Astrocyte (in vitro differentiated cells and primary cell): ENCODE measurements at regions not wholly inside any gene's neighbourhood (a gene's known extent, or its start where the extent isn't known, plus 50 kb on each side); places are given as distances from the start of the nearest gene placed in this dataset.

ENCODE experiments used
- DNase-seq: peaks from one replicate; pipeline ENCODE4 v3.0.0-alpha.2; 2010; ENCODE audit warnings: low read depth
- FAIRE-seq: peaks from 2 replicates; lab custom pipeline; 2011; peaks lifted over from hg19 to GRCh38; lab: Jason Lieb, UNC
- H2AFZ ChIP-seq: 2 replicates; pipeline ENCODE4 v1.6.0; 2012; ENCODE audit warnings: low read depth, low read length, inconsistent platforms
- H3K27ac ChIP-seq: 2 replicates; pipeline ENCODE4 v1.5.1; 2011; ENCODE audit warnings: low read depth, low read length, inconsistent platforms
- H3K27me3 ChIP-seq: 2 replicates; pipeline ENCODE4 v1.6.0; 2011; ENCODE audit warnings: low read length, inconsistent platforms; ENCODE audit not compliant: insufficient read depth
- H3K36me3 ChIP-seq: 2 replicates; pipeline ENCODE4 v1.5.1; 2011; ENCODE audit warnings: low read length, inconsistent platforms; ENCODE audit not compliant: insufficient read depth
- H3K4me1 ChIP-seq: 2 replicates; pipeline ENCODE4 v1.5.1; 2011; ENCODE audit warnings: low read length, inconsistent platforms; ENCODE audit not compliant: insufficient read depth
- H3K4me2 ChIP-seq: 2 replicates; pipeline ENCODE4 v1.6.0; 2012; ENCODE audit warnings: low read length, inconsistent platforms
- H3K4me3 ChIP-seq: 2 replicates; pipeline ENCODE4 v1.5.1; 2011; ENCODE audit warnings: low read depth, mild to moderate bottlenecking, low read length, inconsistent platforms; ENCODE audit not compliant: insufficient read depth
- H3K79me2 ChIP-seq: 2 replicates; pipeline ENCODE4 v1.6.0; 2012; ENCODE audit warnings: mild to moderate bottlenecking, low read length, inconsistent platforms; ENCODE audit not compliant: insufficient read depth
- H3K9ac ChIP-seq: 2 replicates; pipeline ENCODE4 v1.6.0; 2012; ENCODE audit warnings: mild to moderate bottlenecking, low read length, inconsistent platforms
- H3K9me3 ChIP-seq: 2 replicates; pipeline ENCODE4 v1.5.1; 2012; ENCODE audit warnings: low read depth, mild to moderate bottlenecking, low read length, inconsistent platforms; ENCODE audit not compliant: insufficient read depth
- H4K20me1 ChIP-seq: 2 replicates; pipeline ENCODE4 v1.6.0; 2012; ENCODE audit warnings: low read length, inconsistent platforms; ENCODE audit not compliant: insufficient read depth
- H3K27ac Mint-ChIP-seq: one replicate; pipeline ENCODE4 v1.8.0; 2021; ENCODE audit warnings: mild to moderate bottlenecking, mixed read lengths; ENCODE audit not compliant: unreplicated experiment
- H3K27me3 Mint-ChIP-seq: one replicate; pipeline ENCODE4 v1.8.0; 2021; ENCODE audit warnings: low read depth, mixed read lengths; ENCODE audit not compliant: unreplicated experiment
- H3K36me3 Mint-ChIP-seq: one replicate; pipeline ENCODE4 v1.8.0; 2021; ENCODE audit warnings: low read depth, mixed read lengths; ENCODE audit not compliant: unreplicated experiment
- H3K4me1 Mint-ChIP-seq: one replicate; pipeline ENCODE4 v1.8.0; 2021; ENCODE audit warnings: low read depth, mixed read lengths; ENCODE audit not compliant: unreplicated experiment
- H3K4me3 Mint-ChIP-seq: one replicate; pipeline ENCODE4 v1.8.0; 2021; ENCODE audit warnings: mild to moderate bottlenecking, moderate library complexity, mixed read lengths; ENCODE audit not compliant: unreplicated experiment
- H3K9me3 Mint-ChIP-seq: one replicate; pipeline ENCODE4 v1.8.0; 2021; ENCODE audit warnings: mild to moderate bottlenecking, mixed read lengths; ENCODE audit not compliant: unreplicated experiment
- EZH2 ChIP-seq: IDR thresholded peaks from 2 replicates; pipeline ENCODE4 v1.6.1; 2012; ENCODE audit warnings: mild to moderate bottlenecking, low read length, inconsistent platforms; ENCODE audit not compliant: insufficient read depth
- TF ChIP-seq, protein P1 (sequence below): IDR thresholded peaks from 2 replicates; pipeline ENCODE4 v1.5.1; 2011; ENCODE audit warnings: low read depth, mild to moderate bottlenecking, inconsistent platforms, low read length, moderate library complexity; ENCODE audit not compliant: insufficient read depth

GRCh38 chr11:25769287-25769686, 562.6 kb upstream of the ANO3 start:
- TF ChIP-seq, protein P1, sequence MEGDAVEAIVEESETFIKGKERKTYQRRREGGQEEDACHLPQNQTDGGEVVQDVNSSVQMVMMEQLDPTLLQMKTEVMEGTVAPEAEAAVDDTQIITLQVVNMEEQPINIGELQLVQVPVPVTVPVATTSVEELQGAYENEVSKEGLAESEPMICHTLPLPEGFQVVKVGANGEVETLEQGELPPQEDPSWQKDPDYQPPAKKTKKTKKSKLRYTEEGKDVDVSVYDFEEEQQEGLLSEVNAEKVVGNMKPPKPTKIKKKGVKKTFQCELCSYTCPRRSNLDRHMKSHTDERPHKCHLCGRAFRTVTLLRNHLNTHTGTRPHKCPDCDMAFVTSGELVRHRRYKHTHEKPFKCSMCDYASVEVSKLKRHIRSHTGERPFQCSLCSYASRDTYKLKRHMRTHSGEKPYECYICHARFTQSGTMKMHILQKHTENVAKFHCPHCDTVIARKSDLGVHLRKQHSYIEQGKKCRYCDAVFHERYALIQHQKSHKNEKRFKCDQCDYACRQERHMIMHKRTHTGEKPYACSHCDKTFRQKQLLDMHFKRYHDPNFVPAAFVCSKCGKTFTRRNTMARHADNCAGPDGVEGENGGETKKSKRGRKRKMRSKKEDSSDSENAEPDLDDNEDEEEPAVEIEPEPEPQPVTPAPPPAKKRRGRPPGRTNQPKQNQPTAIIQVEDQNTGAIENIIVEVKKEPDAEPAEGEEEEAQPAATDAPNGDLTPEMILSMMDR = no peak
- TF ChIP-seq EZH2 = no peak
- H3K9ac ChIP-seq = no peak overlapping the region
- peaks cover 18% of the 10 kb centered on the region for H3K4me1 Mint-ChIP-seq
- H3K9me3 Mint-ChIP-seq = no peaks in the 10 kb centered on the region
- H2AFZ ChIP-seq = no peak overlapping the region
- H3K36me3 Mint-ChIP-seq = no peaks in the 10 kb centered on the region
- no peaks in the 10 kb centered on the region for H3K9me3 ChIP-seq
- peak overlapping the region; percentile 21 for H3K4me3 Mint-ChIP-seq
- DNase-seq (no peak), FAIRE-seq (no peak)
- no peaks in the 10 kb centered on the region for H3K4me1 ChIP-seq
- H3K4me2 ChIP-seq = no peak overlapping the region
- no peaks in the 10 kb centered on the region for H4K20me1 ChIP-seq
- H3K4me3 ChIP-seq = no peak overlapping the region
- no peak overlapping the region for H3K27ac ChIP-seq
- no peaks in the 10 kb centered on the region for H3K27me3 Mint-ChIP-seq
- H3K36me3 ChIP-seq = no peaks in the 10 kb centered on the region
- H3K27ac Mint-ChIP-seq = peak overlapping the region; percentile 84
- no peaks in the 10 kb centered on the region for H3K27me3 ChIP-seq
- no peaks in the 10 kb centered on the region for H3K79me2 ChIP-seq

DNA sequence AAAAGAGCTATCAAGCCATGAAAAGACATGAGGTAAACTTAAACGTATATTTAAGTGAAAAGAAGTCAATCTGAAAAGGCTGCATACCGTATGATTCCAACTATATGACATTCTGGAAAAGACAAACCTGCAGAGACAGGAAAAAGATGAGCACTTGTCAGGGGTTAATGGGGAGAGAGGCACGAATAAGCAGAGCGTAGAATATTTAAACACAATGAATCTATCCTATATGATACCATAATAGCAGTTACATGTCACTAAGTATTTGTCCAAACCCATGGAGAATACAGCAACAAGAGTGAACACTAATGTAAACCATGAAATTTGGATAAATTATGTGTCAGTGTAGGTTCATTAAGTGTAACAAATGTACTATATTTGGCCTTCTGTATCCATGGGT, 560.3 kb upstream of the ANO3 start:
- FAIRE-seq (no peak), DNase-seq (no peak)
- Histone ChIP-seq H3K27me3 (no peaks in the 10 kb centered on the region), H3K4me1 (no peaks in the 10 kb centered on the region), H3K79me2 (no peaks in the 10 kb centered on the region), H3K4me3 (no peak overlapping the region), H3K9ac (no peak overlapping the region), H3K27ac (no peak overlapping the region), H4K20me1 (no peaks in the 10 kb centered on the region), H3K36me3 (no peaks in the 10 kb centered on the region), H2AFZ (no peak overlapping the region), H3K4me2 (no peak overlapping the region), H3K9me3 (no peaks in the 10 kb centered on the region)
- no peaks in the 10 kb centered on the region for H3K27me3 Mint-ChIP-seq
- no peak overlapping the region for H3K4me3 Mint-ChIP-seq
- H3K4me1 Mint-ChIP-seq = peaks cover 32% of the 10 kb centered on the region
- H3K9me3 Mint-ChIP-seq = no peaks in the 10 kb centered on the region
- H3K36me3 Mint-ChIP-seq = no peaks in the 10 kb centered on the region
- no peak overlapping the region for H3K27ac Mint-ChIP-seq
- TF ChIP-seq, protein P1 = no peak
- TF ChIP-seq EZH2 = no peak

GRCh38 chr11:25775603-25776002, 556.3 kb upstream of the ANO3 start:
- no peaks in the 10 kb centered on the region for H3K27me3 Mint-ChIP-seq
- no peak overlapping the region for H2AFZ ChIP-seq
- no peaks in the 10 kb centered on the region for H3K36me3 ChIP-seq
- peak overlapping the region; percentile 37 for H3K27ac Mint-ChIP-seq
- FAIRE-seq (no peak), DNase-seq (no peak)
- H3K4me2 ChIP-seq = no peak overlapping the region
- H3K9me3 ChIP-seq = no peaks in the 10 kb centered on the region
- no peaks in the 10 kb centered on the region for H3K27me3 ChIP-seq
- H3K79me2 ChIP-seq = no peaks in the 10 kb centered on the region
- peaks cover 17% of the 10 kb centered on the region for H3K4me1 Mint-ChIP-seq
- H3K4me1 ChIP-seq = no peaks in the 10 kb centered on the region
- TF ChIP-seq EZH2 = no peak
- TF ChIP-seq, protein P1 = no peak
- no peak overlapping the region for H3K9ac ChIP-seq
- H4K20me1 ChIP-seq = no peaks in the 10 kb centered on the region
- H3K36me3 Mint-ChIP-seq = no peaks in the 10 kb centered on the region
- H3K27ac ChIP-seq = no peak overlapping the region
- H3K4me3 Mint-ChIP-seq = no peak overlapping the region
- no peaks in the 10 kb centered on the region for H3K9me3 Mint-ChIP-seq
- no peak overlapping the region for H3K4me3 ChIP-seq
